HepG2 (cell line): ENCODE measurements at regions not wholly inside any gene's neighbourhood (a gene's known extent, or its start where the extent isn't known, plus 50 kb on each side); places are given as distances from the start of the nearest gene placed in this dataset.
A peak's percentile ranks its signal among the peaks of the same experiment; 100 is the strongest.

Experiments used
- HOXA9 ChIP-seq: sonication (generic); formaldehyde crosslinking; IDR thresholded peaks from 2 replicates; pipeline ENCODE4 v1.8.1; 2022; ENCODE audit warnings: missing genetic modification reagents, mild to moderate bottlenecking, moderate library complexity, borderline replicate concordance
- MLLT10 ChIP-seq: sonication (generic); formaldehyde crosslinking; IDR thresholded peaks from 2 replicates; pipeline ENCODE4 v1.4.0; 2020; ENCODE audit warnings: missing genetic modification reagents
- MLXIP ChIP-seq: sonication (generic); formaldehyde crosslinking; IDR thresholded peaks from 2 replicates; pipeline ENCODE4 v1.9.0; 2021; ENCODE audit warnings: missing genetic modification reagents, borderline replicate concordance
- NFAT5 ChIP-seq: sonication (generic); formaldehyde crosslinking; IDR thresholded peaks from 2 replicates; pipeline ENCODE4 v1.4.0; 2020; ENCODE audit warnings: missing genetic modification reagents
- PHF20 ChIP-seq: sonication (generic); formaldehyde crosslinking; IDR thresholded peaks from 2 replicates; pipeline ENCODE4 v1.5.0; 2020; ENCODE audit warnings: mild to moderate bottlenecking, missing genetic modification reagents
- RAD21 ChIP-seq: fragments of 450-650 bp; formaldehyde crosslinking; IDR thresholded peaks from 2 replicates; pipeline ENCODE4 v1.5.0; 2020; ENCODE audit warnings: mild to moderate bottlenecking
- SAFB2 ChIP-seq: sonication (generic); formaldehyde crosslinking; IDR thresholded peaks from 2 replicates; pipeline ENCODE4 v1.5.1; 2020; ENCODE audit warnings: missing genetic modification reagents, low read depth, mild to moderate bottlenecking, borderline replicate concordance
- SUZ12 ChIP-seq: fragments of 150-350 bp; IDR thresholded peaks from 2 replicates; pipeline ENCODE4 v1.6.1; 2014; ENCODE audit warnings: low read depth, low read length
- TFAP4 ChIP-seq: sonication (generic); IDR thresholded peaks from 2 replicates; pipeline ENCODE4 v1.6.1; 2016; ENCODE audit warnings: low read depth, borderline replicate concordance
- ZNF367 ChIP-seq: sonication (generic); formaldehyde crosslinking; IDR thresholded peaks from 2 replicates; pipeline ENCODE4 v1.4.0; 2020; ENCODE audit warnings: missing genetic modification reagents, borderline replicate concordance
- ZNF672 ChIP-seq: sonication (generic); formaldehyde crosslinking; IDR thresholded peaks from 2 replicates; pipeline ENCODE4 v1.8.1; 2022; ENCODE audit warnings: missing genetic modification reagents
- ZNF761 ChIP-seq: sonication (generic); formaldehyde crosslinking; conservative IDR thresholded peaks from 2 replicates; pipeline ENCODE4 v1.4.0; 2020; ENCODE audit warnings: mild to moderate bottlenecking, missing genetic modification reagents
- ZNF768 ChIP-seq: sonication (generic); formaldehyde crosslinking; IDR thresholded peaks from 2 replicates; pipeline ENCODE4 v1.4.0; 2020; ENCODE audit warnings: missing genetic modification reagents

GRCh38 chr2:234880551-234881211 lies 71.1 kb upstream of the SH3BP4 start (continued):
- TF ChIP-seq NFAT5 (CRISPR knock-in tag) (no peak), SAFB2 (CRISPR knock-in tag) (no peak), MLLT10 (CRISPR knock-in tag) (no peak), ZNF761 (CRISPR knock-in tag) (0 out of 2 replicates have a peak, but pooled peaks have one; percentile 9), ZNF768 (CRISPR knock-in tag) (no peak; the same call in 1 of the 2 replicates), RAD21 (CRISPR knock-in tag) (peak; percentile 48; the same call in 1 of the 2 replicates), ZNF672 (CRISPR knock-in tag) (no peak), HOXA9 (CRISPR knock-in tag) (no peak), MLXIP (CRISPR knock-in tag) (peak; percentile 59; the same call in 1 of the 2 replicates), SUZ12 (no peak), PHF20 (CRISPR knock-in tag) (peak; percentile 37; the same call in 1 of the 2 replicates), TFAP4 (peak; percentile 74; the same call in 1 of the 2 replicates), ZNF367 (CRISPR knock-in tag) (no peak)
